Activated gamma-delta T cell treated with Interleukin-2 at 50 U/mL for 16 hours (primary cell): ENCODE measurements at regions not wholly inside any gene's neighbourhood (a gene's known extent, or its start where the extent isn't known, plus 50 kb on each side); places are given as distances from the start of the nearest gene placed in this dataset.

Experiments used
- DNase-seq: peaks from one replicate; pipeline ENCODE4 v3.0.0-alpha.2; 2020

DNA sequence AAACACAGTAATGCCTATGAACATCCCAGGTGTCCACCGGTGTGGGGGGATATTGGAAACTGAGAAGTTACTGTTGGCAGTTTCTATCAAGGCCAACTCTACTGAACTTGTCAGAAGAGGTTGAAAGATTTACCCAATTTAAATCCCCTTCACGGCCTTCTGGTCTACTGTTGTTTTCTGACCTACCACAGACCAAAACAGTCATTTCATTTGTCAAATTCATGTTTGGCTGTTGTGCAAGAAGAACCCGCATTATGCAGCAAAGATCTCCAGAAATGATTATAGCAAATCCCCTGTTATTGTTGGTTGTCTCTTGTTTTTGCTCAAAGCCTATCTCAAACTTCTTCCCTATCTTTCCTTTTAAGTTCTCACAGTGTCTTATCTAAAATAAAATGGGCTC is 73.1 kb upstream of the MAF start:
- no peak for DNase-seq

DNA sequence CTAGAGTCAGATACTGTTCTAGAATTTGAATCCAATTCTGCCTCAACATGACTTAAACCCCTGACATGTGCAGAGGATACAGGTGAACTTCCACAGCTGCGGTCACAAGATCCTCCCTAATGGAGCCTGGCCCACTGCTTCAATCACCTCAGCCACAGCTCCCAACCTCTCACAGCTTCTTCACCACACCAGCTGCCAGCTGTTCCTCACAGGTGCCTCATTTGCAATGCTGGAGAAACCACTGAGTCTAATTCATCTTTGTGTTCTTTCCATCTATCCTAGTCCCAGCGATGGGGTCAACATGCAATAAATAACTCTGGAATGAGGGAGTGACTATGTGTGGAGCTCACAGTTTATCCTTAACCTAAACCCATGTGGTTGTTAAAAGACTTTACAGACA is 72.0 kb upstream of the MAF start:
- no peak for DNase-seq

DNA sequence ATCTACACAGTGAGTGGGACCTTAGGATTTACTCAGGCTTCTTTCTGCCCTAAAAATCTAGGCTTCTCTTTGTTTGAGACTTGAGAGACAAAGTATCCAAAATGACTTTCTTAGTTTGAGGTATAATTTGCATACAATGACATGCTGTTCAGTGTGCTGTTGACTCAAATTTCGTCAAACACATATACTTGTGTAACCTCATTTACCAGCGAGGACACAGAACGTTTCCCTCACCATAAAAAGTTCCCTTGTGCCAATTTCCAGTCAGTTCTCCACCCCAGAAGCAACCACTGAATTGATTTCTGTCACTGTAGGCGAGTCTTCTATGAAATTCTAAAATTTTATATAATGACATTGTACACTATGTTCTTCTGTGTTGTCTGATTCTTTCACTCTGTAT is 68.0 kb upstream of the MAF start:
- DNase-seq, result no peak

DNA sequence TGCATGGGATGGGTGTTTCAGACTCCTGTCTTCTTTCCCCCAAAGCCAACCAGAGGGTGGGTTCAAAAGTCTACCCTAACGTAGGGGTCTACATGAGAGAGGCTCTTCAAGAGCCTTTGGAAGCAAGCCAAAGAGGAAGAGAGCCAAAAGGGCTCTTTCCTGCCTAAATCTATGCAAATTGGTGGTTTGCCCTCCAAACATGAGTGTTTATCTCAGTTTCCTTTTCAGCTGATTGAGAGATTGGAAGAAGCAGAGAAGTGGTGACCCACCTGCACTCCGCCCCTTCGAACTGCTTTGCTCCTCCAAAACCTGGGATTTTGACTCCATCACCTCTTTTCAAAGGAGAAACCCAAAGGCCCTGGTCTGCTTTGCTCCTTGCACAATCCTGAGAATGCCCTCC is 65.4 kb upstream of the MAF start:
- DNase-seq, result no peak

GRCh38 chr16:79664407-79664806 is 63.9 kb upstream of the MAF start:
- DNase-seq, result no peak

DNA sequence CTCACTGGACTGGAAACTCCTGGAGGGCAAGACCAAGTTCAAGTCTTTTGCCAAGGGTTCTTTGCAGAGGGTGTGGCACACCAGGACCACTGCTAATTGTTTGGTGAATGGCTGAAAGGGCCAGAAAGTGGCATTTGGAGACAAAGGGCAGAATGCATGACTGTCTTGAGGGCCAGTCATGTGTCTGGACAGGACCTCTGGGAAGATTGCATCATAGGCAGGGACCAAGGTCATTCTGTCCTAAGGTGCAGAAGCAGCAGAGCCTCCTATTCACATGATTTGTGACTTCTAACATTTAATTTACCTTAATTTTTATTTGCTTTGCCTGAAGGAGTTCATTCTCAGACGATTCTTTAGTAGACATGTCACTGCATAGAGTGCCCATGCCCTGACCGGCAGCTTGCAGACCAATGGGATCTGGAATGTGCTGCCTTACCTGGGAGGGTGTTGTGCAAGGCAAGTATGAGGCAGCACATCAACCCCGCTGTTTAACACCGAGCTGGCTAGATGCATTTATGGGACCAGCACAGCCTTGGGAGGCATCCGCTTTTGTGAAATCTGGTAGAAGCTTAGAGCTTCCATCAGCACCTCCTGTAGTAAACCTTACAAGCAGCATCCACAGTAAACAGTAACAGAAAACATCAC is 62.3 kb upstream of the MAF start:
- DNase-seq, result no peak

DNA sequence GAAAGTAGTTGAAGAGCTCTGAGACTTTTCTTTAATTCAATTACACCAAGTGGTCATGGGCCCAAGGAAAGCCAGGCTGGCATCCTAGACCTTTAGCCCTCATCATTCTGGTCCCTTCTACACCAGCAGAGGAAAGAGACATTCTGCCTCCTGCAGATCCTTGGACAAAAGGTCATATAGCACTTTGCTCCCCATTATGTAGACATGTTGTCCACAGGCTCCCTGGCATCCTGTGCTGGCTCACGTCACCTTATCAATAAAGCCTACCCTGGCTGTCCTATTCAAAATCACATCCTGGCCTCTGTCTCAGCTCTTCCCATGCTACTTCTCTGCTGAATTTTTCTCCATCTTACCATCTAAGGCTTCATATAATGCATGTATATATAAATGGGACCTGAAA is 61.6 kb upstream of the MAF start:
- no peak for DNase-seq

- no peak for DNase-seq
Measured at GRCh38 chr16:79661578-79661977, 61.0 kb upstream of the MAF start.

- no peak for DNase-seq
Measured at GRCh38 chr16:79659344-79659743, 58.8 kb upstream of the MAF start.

GRCh38 chr16:79658301-79659033 is 57.9 kb upstream of the MAF start:
- no peak for DNase-seq

- DNase-seq, result no peak
Measured at GRCh38 chr16:79656553-79657115, 56.1 kb upstream of the MAF start.

- no peak for DNase-seq
Measured at GRCh38 chr16:79653373-79653891, 52.9 kb upstream of the MAF start.

DNA sequence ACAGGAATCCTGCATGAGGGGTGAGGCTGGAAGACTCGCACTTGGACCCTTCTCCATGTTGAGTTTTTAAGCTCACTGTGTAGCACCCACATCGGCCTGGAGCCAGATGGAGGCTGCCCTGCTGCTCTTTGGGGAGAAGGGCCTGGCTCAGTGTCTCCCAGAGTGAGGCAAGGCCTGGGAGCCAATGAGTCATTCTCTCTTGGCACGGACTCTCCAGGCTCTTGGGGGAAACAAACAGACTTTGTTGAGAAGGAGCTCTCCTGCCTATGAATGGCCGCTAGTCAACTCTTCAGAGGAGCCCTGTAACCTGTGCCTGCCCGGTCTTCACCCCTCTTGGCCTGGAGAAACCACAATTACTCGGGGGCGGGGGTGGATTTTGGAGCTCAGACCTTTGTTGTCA is 50.8 kb upstream of the MAF start:
- DNase-seq, result no peak
